ENCODE measurements at regions not wholly inside any gene's neighbourhood (a gene's known extent, or its start where the extent isn't known, plus 50 kb on each side); places are given as distances from the start of the nearest gene placed in this dataset.

- POLR2A ChIA-PET: no interaction called here
- no peaks in the 10 kb centered on the region for H4K20me1 ChIP-seq (ENCODE audit: insufficient read depth)
- no peaks in the 10 kb centered on the region for H3K27me3 ChIP-seq (ENCODE audit: insufficient read depth, low read length)
- H3K9me3 ChIP-seq (ENCODE audit: control insufficient read depth in 1 of 2, insufficient read depth in 1 of 2, low read depth in 1 of 2, low read length in 2 of 2): no peaks in the 10 kb centered on the region
- no TSS peak for BruUV-seq (replicated peaks)
- H3K27ac ChIP-seq (ENCODE audit: low read depth, low read length): no peak overlapping the region
- no peaks in the 10 kb centered on the region for H3K36me3 ChIP-seq (ENCODE audit: control insufficient read depth in 1 of 2, insufficient read depth in 2 of 2, low read length in 2 of 2)
- H3K9ac ChIP-seq (ENCODE audit: low read length): no peak overlapping the region
- no peaks in the 10 kb centered on the region for H3K9me2 ChIP-seq (ENCODE audit: insufficient read depth)
- no peak overlapping the region for H2AFZ ChIP-seq (ENCODE audit: low read depth, low read length, poor library complexity, severe bottlenecking)
- CTCF ChIA-PET: no interaction called here
- DNase-seq (ENCODE audit: low read depth, low spot score): no peak
- no peak overlapping the region for H3K4me3 ChIP-seq (replicated peaks in 1 of 2; ENCODE audit: low read depth in 1 of 2, low read length in 2 of 2)
- intact Hi-C loops (cut with micrococcal nuclease): no loop called here
- RAD21 ChIA-PET (ENCODE audit: low non-redundant PET in 1 of 2, low total read pairs in 2 of 2, uncharacterized antibody in 2 of 2, unreplicated experiment in 2 of 2): no interaction called here
- no peaks in the 10 kb centered on the region for H3K4me1 ChIP-seq (ENCODE audit: control insufficient read depth in 1 of 2, insufficient read depth in 2 of 2, low read length in 2 of 2)
- H3K79me2 ChIP-seq (ENCODE audit: insufficient read depth, low read length): no peaks in the 10 kb centered on the region
- ATAC-seq: no peak
- H3K4me2 ChIP-seq (ENCODE audit: low read length): no peak overlapping the region
- TF ChIP-seq ELF1 (IDR thresholded peaks at IDR 0.05; ENCODE audit: borderline replicate concordance, low read depth): no peak
- TF ChIP-seq CBX3 (IDR thresholded peaks at IDR 0.05; ENCODE audit: low read depth): no peak
- no peak for TF ChIP-seq CEBPB (IDR thresholded peaks at IDR 0.05; ENCODE audit: low read depth)
- TF ChIP-seq SIN3A (IDR thresholded peaks at IDR 0.05; ENCODE audit: low read depth): no peak
- TF ChIP-seq POLR2A (IDR thresholded peaks at IDR 0.05; ENCODE audit: borderline replicate concordance, extremely low read depth, insufficient read depth, insufficient read length): no peak
- no peak for TF ChIP-seq RAD21 (IDR thresholded peaks at IDR 0.05; ENCODE audit: low read depth)
- no peak for TF ChIP-seq TCF7L2 (IDR thresholded peaks at IDR 0.05; ENCODE audit: borderline replicate concordance, extremely low read depth, insufficient read depth, insufficient read length)
- TF ChIP-seq JUND (IDR thresholded peaks at IDR 0.05): no peak
- TF ChIP-seq EZH2phosphoT487 (IDR thresholded peaks at IDR 0.05; ENCODE audit: borderline replicate concordance): no peak
- TF ChIP-seq EGR1 (IDR thresholded peaks at IDR 0.05; ENCODE audit: low read depth): no peak
- TF ChIP-seq EZH2 (IDR thresholded peaks at IDR 0.05): no peak
- no peak for TF ChIP-seq ATF3 (IDR thresholded peaks at IDR 0.05)
- no peak for TF ChIP-seq POLR2AphosphoS5 (IDR thresholded peaks at IDR 0.05; ENCODE audit: low read depth, low read length)
- TF ChIP-seq ZFX (IDR thresholded peaks at IDR 0.05): no peak
- TF ChIP-seq SRF (IDR thresholded peaks at IDR 0.05; ENCODE audit: low read depth): no peak
- no peak for TF ChIP-seq ZBTB33 (IDR thresholded peaks at IDR 0.05; ENCODE audit: extremely low read depth, insufficient replicate concordance, low read length)
- TF ChIP-seq YY1 (IDR thresholded peaks at IDR 0.05; ENCODE audit: extremely low read depth, insufficient replicate concordance, low read depth, low read length): no peak
- no peak for TF ChIP-seq MAX (IDR thresholded peaks at IDR 0.05)
- no peak for TF ChIP-seq ZNF274 (IDR thresholded peaks at IDR 0.05; ENCODE audit: low read depth, low read length)
These were observed 256.7 kb upstream of the UBE2E3 start for GRCh38 chr2:180723712-180724111.
